GM21515 (cell line): ENCODE measurements at regions not wholly inside any gene's neighbourhood (a gene's known extent, or its start where the extent isn't known, plus 50 kb on each side); places are given as distances from the start of the nearest gene placed in this dataset.

Experiments
- ATAC-seq: cut with Tn5 transposase; IDR thresholded peaks from one replicate; pipeline ENCODE4 v1.9.1; 2021; ENCODE audit not compliant: unreplicated experiment

DNA sequence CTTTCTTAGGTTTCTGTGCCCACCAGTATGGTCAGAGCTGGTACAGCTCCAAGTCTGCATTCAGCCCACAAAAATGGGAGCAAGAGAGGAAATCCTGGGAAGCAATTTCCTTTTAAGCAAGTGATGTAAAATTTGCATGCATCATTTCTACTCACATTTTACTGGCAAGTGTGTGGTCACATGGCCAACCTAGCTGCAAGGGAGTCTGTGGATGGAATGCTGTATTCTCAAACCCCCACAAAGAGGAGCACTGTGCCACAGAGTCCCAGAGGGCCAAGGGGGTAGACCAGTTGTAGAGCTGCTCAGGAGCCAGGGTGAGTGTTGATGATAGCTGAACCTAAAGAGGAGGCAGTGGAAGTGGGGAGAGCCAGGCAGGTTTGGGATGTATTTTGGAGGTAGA, 154.3 kb upstream of the SPRY4 start:
- no peak for ATAC-seq

DNA sequence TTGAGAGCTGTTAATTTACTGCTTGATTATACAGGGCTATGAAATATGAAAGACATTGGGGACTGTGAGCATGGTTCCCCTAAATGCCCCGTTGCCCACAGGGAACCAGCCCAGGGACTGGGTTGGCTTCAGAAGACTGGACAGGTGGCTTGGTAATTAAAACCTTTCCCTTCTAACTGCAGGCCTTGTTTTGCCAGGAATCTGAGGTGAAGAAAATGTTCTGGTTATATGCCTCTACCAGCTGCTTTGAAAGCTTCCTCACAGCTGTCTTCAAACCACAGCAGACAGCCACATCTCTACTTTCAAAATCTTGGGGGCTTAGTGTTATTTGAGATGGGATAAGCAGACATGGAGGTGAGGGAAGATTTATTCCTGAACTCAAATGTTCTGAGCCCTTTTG, 153.3 kb upstream of the SPRY4 start:
- ATAC-seq, result no peak

DNA sequence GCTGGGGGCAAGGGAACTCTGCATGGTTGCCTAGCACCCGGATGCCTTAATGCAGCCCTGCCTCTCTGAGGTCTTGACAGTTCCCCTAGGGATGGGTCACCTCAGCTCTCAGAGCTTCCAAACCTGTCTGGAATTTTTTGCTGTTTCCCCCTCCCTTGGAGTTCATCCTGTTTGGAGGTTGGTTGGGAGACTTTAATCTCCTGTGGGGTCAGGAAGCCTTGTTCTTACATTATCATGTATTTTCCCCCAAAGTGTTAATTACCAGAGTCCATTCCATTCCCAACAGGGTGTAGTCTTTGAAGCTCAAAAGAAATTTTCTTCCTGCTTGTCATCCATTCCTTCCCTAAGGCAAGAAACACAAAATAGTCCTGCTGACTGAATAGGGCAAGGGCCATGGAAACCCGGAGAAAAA, 150.3 kb upstream of the SPRY4 start:
- no peak for ATAC-seq

DNA sequence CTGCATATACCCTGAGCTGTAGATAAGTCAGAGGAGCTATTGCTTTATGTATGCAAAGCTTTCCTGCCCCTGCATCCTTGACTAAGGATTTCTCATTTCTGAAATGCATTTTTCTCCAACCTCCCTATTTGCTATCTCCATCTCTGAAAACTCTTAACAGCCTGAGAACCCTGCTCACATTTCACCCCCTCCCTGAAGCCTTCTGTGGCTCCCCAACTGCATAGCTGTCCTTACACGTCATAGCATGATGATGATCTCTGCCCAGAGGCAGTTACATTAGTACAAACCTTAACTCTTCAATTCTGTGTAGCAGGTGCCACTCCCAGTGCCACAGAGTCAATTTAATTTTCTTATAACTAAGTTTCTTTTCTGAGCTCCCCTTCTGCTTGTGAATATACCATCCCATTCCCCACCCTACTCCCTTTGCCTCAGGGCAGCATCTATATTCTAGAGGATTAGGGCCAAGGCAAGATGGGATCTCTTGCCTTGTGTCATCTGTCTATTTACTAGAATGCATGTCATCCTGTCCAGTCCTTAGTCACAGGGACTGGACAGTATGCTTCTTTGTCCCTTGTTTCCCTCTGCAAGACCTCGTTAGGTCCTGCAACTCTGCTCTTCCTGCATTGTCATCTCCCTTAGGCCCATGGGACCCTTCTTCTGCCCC, 149.7 kb upstream of the SPRY4 start:
- no peak for ATAC-seq

DNA sequence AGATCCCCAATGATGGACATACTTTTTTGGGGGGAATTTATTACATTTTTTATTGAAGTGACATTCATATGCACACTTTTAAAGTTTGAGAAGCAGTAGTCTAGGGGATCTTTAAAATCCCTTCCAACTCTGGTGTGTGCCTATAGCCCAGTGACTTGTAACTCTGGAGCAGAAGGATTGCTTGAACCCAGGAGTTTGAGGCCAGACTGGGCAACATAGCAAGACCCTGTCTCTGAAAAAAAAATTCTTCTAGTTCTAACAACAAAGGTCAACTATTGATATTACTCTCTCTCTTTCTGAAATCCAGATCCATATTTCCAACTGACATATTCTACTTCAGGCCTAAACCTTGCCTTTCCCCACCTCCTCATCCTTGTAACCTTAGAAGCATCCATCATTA, 148.2 kb upstream of the SPRY4 start:
- no peak for ATAC-seq

DNA sequence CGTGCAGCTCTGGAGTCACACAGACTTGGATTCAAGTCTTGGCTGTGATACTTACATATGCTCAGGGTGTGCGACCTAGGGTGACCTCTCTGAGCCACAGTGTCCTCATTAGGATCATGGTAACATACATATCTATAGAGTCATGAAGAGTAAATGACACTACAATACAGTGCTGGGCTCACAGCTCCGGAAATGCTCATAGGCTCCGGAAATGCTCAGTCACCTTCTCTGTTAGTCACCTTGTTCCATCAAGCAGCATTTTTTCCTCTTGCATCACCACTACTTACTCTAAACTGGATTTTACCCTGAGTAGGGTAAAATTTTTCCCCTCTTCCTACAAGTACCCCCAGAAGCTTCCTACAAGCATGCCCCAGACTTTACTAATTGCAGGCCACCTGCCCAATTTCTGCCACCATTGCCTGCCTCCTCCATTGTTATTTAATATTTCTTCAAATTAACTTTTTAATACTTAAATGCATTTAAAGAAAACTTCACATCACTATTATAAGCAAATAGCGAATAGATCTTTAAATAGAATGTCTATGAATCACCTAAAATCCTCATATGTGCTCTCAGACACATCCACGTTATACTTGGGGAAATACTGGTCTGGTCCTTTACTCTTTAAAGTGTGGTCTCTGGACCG, 147.6 kb upstream of the SPRY4 start:
- ATAC-seq, result no peak

DNA sequence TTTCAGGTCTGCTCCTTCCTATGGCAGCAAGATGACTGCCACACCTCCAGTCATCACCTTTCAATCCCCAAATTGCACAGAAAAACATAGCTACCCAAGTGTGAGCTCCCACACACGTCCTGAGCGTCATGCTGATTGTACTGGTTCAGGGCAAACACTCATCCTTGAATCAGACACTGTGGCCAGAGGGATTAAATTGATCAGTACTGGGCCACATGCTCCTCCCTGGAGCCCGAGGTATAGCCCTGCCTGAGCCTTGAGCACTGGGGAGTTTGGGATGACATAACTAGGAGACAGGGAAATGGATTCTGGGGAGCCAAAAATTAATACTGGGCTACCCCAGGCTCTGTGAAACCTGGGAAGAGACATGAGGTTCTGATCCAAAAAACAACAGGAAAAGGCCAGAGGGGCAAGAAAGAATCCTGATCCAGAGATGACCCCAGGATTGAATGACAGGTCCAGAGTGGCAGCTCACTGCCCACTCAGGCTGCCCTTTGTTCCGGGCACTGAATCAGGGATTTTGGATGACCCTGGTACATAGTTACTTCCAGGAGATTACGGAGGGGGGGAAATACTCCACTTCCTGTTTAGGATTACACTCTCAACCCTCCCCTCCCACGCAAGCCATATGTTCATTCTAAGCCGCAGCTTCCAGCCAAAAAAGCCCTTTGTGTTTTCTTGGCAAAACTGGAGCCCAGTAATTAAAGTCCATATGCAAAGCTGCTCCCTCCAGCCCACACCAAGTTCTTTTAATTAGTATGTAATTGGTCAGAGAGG, 141.6 kb upstream of the SPRY4 start:
- ATAC-seq, result no peak

DNA sequence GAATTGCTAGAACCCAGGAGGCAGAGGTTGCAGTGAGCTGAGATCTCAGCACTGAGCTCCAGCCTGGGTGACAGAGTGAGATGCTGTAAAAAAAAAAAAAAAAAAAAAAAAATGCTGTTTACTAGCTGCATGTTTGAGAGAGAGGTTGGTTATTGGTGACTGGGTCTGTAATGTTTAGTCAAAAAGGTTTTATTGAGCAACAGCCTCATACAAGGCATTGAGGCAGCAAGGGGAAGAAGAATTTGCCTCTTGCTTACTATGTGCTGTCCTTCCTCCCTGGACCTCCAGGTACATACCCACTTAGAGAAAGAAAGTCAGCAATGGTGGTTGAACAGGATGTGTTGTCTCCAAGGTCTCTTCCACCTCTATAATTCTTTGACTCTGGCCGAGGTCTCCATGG, 140.7 kb upstream of the SPRY4 start:
- ATAC-seq, result no peak

DNA sequence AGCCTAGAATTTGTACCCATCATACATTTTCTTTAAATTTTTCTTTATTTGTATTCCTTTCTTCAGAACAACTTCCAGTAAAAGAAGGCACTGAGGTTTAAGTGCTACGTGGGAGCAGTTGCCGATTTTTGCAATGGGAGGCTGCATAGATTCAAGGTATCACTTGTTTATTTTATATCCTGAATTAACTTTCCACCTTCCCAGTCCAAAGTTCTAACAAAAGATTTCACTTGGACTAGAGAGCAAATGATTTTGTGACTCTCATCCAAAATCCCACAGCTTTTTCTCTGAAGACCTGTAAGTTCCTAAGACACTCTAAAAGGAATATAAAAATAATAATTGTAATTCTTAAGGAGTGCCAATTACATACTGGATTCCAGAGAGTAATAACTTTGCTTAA, 139.1 kb upstream of the SPRY4 start:
- ATAC-seq, result no peak

DNA sequence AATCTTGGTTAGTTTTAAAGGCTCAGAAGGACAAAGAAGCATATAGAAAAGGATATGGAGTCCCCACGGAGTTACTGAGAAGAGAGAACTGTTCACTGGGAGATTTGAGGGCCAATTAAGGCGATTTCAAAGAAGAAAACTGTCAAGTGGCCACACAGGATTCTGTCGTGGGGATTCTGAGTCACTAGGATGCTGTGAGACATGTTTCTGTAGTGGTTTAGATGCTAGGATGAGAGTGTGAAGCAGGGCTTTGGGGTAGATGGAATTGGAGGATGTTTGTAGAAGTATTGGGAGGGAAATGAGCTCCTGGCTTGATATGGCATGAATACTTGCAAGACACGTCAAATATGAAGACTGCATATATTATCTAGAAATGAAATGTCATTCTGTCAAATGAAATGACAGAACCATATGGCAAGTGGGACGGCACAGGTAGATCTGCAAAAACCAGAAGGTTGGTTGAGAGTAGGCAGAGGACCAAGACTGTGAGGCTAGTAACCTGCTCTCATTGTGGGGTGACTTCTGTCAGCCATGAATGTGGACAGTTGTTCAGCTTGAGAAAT, 136.3 kb upstream of the SPRY4 start:
- no peak for ATAC-seq

DNA sequence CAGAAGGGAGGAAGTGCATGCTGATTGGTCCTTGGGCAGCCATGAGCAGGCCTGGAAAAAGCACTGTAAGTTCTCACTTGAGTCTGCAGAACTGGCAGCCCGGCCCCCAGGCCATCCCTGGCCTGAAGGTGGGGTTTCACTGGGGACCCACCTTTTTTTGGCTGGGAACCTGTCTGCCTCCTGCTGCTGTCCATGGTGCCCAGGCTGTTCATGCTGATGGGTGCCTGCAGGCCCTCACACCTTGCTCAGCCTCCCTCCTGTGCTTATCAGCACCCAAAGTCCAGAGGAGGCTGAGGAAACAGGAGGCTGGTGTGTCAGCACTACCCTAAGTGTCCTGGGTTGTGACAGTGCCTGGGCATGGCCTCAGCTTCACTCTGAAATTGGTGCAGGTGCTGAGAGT, 134.4 kb upstream of the SPRY4 start:
- no peak for ATAC-seq

DNA sequence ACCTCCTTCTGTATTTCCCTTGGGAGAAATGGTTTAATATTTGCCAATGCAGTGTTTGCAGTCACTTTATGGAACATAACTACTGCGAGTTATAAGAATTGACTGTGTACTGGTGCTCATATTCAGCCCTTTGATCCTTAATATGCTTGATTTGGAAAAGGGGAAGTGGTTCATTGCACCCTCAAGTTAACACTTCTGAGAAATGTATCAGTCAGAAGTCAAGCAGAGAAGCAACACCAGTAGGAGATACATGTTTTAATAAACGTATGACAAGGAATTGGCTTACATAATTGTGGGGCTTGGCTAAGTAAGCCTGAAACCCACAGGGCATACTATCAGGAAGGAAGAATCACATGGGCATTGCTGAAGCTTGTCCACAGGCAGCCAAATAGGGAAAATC, 131.0 kb upstream of the SPRY4 start:
- no peak for ATAC-seq

DNA sequence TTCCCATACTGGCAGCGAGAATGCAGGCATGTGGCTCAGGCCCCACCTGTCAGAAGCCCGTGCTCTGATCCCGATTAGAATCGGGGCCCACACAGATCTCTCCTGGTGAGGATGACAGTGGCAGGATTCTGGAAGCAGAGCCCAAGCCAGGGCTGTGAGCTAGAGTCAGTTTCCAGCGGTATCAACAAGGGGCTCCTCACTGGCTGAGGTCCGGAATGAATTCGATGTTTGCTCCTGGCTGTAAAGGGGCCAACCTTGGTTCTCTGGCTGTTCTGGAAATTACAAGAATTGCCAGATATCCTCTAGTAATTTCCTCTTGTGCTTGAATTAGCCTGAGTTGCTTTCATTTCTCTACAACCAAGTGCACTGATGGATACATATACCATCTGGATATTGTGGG, 129.1 kb upstream of the SPRY4 start:
- no peak for ATAC-seq

DNA sequence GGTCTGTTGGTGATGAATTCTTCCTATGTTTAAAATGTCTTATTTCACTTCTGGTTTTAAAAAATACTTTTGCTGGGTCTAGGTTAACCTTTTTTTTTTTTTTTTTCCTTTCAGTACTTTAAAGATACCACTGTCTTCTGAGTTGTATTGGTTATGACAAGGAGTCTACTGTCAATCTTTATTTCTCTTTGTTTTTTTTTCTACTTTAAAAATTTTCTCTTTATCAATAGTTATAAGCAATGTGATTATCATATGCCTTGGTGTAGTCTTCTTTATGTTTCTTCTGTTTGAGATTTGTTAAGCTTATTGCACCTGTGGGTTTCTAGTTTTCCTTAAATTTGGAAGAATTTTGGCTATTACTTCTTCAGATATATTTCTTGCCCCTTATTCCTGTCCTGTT, 125.6 kb upstream of the SPRY4 start:
- ATAC-seq, result no peak

DNA sequence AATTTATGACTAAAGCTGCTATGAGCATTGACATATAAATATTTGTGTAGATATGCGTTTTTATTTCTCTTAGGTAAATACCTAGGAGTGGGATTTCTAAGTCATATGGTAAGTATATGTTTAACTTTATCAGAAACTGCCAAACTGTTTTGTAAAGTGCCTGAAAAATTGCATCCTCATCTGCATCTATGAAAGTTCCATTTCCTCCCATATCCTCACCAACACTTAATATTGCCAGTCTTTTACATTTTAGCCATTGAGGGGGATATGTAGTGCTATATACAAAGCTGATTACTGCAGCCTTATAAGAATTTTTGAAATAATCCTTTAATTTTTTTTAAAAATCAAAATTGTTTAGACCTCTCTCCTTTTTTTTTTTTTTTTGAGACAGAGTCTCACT, 123.1 kb upstream of the SPRY4 start:
- ATAC-seq, result no peak

DNA sequence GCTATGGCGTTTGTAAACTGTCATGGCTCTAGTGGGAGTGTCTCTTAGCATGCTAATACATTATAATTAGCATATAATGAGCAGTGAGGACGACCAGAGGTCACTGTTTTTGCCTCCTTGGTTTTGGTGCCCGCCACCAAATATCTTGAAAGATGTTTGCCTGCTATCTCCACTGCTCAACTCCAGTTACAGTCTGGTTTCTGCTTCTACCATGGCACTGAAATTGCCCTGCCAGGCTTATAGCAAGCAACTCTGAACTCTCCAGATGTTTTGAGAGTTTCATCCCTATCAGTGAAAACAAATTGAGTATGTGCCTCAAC, 122.1 kb upstream of the SPRY4 start:
- no peak for ATAC-seq

DNA sequence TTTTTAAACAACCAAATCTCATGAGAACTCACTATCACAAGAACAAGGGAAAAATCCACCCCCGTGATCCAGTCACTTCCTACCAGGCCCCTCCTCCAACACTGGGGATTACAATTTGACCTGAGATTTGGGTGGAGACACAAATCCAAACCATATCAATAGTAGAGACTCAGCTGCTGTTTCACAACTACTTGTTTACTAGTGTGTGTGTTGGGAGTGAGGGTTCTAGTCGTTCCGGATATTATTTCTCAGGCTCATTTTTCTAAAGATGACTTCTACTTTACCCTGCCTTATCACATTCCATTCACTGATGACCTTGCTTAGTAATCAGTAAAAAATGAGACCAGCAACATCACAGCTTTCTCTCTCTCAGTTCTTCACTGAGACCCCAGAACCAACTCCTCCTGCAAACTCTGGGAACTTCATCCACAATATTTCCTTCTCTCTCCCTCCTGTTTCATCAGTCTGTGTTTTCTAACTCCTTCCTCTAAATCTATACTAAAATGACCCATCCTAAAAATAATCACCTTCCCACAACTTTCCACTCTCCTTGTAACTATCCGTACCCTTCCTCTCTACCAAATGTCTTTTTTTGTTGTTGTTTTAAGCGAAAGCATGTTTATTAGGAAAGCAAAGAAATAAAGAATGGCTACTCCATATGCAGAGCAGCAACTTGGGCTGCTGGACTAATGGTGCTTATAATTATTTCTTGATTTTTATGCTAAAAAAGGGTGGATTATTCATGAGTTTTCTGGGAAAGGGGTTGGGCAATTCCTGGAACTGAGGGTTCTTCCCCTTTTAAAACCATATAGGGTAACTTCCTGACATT, 121.5 kb upstream of the SPRY4 start:
- no peak for ATAC-seq

DNA sequence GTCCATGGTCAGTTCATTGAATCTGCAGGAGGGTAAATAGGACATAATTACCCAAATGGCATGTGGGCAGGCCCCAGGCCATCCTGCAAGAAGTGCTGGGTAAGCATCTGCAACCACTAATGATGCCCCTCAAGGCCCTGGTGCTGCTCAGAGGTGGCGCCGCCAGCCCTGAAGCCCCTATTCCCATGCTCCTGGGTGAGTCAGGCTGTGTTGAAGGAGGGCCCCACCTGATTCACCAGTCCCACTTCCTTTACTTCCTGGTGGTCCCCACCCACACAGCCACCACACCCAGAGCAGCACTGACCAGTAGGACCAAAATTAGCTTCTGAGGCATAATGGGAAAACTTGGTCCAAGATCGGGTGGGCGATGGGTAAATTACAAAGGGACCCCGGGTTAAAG, 120.4 kb upstream of the SPRY4 start:
- ATAC-seq, result no peak

DNA sequence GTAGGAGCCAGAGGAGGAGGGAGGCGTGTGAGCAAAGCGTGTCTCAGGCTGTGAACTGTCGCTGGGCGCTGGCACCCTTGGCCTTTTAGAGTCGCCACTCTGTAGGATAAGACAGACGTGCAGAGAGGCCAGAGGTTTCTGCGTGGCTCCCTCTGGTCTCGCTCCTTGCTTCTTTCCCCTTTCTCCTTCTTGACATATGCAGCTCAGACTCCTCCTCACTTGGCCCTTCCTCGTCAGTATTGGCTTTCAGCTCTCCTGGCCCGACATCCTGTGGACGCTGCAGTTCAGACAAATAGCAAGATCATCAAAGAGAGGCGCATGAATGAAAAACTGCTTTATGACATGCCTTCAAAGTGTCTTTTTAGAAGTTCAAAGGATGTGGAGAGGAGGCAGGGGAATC, 116.8 kb upstream of the SPRY4 start:
- ATAC-seq, result no peak

DNA sequence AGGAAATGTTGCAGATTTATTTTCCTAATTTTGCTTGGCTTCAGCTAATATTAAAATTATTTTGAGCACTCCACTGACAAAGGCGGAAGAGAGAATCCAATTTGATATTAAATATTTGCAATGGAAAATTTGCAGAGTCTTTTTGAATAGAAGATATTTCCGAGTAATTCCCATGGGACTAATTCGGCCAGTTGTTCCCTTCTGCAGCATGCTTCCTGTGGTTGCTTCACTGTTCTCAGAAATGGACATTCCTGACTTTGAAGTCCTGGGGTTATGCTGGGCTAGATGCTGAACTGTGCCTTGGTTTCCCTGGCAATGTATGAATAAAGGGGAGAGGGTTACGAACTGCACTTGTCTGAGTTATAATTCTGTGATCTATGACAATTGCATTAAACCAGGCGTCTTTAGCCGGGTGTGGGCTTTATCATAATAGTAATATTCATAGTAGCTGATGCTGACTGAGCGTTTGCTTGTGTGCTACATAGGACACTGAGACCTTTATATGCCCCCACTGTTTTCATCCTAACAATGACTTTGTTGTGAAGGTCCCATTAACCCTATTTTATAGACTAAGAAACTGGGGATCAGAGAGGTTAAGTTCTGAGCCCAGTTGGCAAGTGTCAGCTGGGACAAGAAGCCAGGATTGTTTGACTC, 114.5 kb upstream of the SPRY4 start:
- no peak for ATAC-seq

DNA sequence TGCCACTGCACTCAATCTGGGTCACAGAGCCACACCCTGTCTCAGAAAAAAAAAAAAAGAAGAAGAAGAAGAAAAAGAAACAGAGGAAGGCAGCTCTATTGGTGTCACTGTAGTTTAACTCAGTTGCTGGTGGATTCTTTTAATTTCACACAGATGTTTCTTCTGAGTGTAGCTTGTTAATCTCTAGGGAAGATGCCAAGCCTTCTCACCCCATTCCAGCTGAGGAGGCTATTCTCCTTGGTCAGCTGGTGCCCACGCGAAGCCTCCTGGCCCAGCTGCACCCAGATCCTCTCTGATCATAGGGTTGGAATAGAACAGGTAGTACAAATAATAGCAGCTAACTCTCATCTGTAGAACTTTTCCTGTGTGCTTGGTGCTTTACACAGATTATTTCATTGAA, 113.8 kb upstream of the SPRY4 start:
- ATAC-seq, result no peak
